Fibroblast of lung (primary cell): ENCODE measurements at regions not wholly inside any gene's neighbourhood (a gene's known extent, or its start where the extent isn't known, plus 50 kb on each side); places are given as distances from the start of the nearest gene placed in this dataset.

Source experiments
- EZH2 ChIP-seq: IDR thresholded peaks from 2 replicates; pipeline ENCODE4 v1.5.1; 2012; ENCODE audit warnings: low read length, control low read depth, mild to moderate bottlenecking; ENCODE audit errors: missing control alignments
- TF ChIP-seq, protein P1 (sequence below), 2 donors: IDR thresholded peaks in 1 of 2; conservative IDR thresholded peaks in 1 of 2; 1 replicate in 1 of 2; 2 replicates in 1 of 2; pipeline ENCODE4 v1.5.1; 2011 to 2012; ENCODE audit warnings: low read length in 2 of 2, control low read depth in 1 of 2, inconsistent platforms in 1 of 2, low read depth in 1 of 2, mild to moderate bottlenecking in 1 of 2

DNA sequence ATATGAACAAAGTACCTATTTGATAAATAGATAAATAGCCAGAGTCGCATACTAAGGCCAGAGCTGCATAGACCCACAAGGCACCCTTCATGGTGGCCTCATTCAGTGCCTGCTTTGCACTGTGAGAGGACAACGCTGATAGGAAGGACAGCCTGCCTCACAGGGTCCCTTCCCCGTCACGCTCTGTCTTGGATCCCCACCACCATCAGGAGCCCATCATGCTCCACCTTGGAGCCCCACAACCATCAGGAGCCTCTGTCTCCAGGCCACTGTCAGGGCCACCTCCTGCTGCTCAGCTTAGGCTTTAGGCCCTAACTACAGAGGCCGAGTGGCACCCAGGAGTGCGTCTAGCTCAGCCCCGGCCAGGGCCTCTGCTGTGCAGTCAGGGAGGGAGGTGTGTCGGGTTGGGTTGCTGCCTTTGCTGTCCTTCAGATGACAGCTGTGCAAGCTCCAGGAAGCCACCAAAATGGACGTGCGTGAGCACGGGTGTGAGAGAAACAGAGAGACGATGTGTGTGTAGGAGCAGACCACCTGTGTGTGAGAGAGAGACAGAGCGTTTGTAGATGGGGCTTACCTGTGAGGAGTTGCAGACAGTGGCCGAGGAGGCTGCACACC is 516.9 kb downstream of the GLRX3 start:
- TF ChIP-seq, protein P1, sequence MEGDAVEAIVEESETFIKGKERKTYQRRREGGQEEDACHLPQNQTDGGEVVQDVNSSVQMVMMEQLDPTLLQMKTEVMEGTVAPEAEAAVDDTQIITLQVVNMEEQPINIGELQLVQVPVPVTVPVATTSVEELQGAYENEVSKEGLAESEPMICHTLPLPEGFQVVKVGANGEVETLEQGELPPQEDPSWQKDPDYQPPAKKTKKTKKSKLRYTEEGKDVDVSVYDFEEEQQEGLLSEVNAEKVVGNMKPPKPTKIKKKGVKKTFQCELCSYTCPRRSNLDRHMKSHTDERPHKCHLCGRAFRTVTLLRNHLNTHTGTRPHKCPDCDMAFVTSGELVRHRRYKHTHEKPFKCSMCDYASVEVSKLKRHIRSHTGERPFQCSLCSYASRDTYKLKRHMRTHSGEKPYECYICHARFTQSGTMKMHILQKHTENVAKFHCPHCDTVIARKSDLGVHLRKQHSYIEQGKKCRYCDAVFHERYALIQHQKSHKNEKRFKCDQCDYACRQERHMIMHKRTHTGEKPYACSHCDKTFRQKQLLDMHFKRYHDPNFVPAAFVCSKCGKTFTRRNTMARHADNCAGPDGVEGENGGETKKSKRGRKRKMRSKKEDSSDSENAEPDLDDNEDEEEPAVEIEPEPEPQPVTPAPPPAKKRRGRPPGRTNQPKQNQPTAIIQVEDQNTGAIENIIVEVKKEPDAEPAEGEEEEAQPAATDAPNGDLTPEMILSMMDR (conservative IDR thresholded peaks at IDR 0.05 in 1 of 2, IDR thresholded peaks at IDR 0.05 in 1 of 2; ENCODE audit: low read depth in 1 of 2, low read length in 2 of 2): no peak
- no peak for TF ChIP-seq EZH2
